ENCODE measurements at regions not wholly inside any gene's neighbourhood (a gene's known extent, or its start where the extent isn't known, plus 50 kb on each side); places are given as distances from the start of the nearest gene placed in this dataset.

DNA sequence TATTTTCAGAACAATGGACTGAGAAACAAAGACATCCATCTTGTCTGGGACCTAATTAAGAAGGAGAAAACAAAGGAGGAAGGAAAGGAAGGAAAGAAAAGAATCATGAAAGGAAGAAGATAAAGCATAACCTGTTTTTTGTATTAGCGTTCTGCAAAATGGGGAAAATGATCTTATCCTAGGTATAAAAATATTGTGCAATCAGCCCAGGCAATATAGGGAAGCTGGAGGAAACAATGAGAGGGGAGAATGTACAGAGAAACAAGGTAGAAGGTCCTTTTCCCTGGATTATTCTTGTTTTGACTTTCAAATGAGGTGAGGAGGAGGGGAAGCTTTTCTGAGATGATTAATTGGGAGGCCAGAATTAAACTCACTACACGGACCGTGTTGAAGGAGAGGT is 177.9 kb downstream of the COX7C start:
- no peaks in the 10 kb centered on the region for H3K27me3 ChIP-seq (ENCODE audit: control insufficient read depth, insufficient read depth, low read length)
- H3K4me3 ChIP-seq (ENCODE audit: low read depth in 2 of 2, low read length in 2 of 2) = no peak overlapping the region
- H3K4me1 ChIP-seq (ENCODE audit: control insufficient read depth, insufficient read depth, low read length) = no peaks in the 10 kb centered on the region
- CTCF ChIA-PET = no interaction called here
- POLR2A ChIA-PET = interaction anchor here (0.7 kb wide), 1 partner anchor 1530 kb away, joined by 4 read pairs; no protein-coding TSS in a partner anchor
- no peaks in the 10 kb centered on the region for H3K36me3 ChIP-seq (ENCODE audit: control insufficient read depth, insufficient read depth, low read length)
- no peaks in the 10 kb centered on the region for H3K9me3 ChIP-seq (ENCODE audit: control insufficient read depth, insufficient read depth, low read depth, low read length)
- ATAC-seq (no peak), DNase-seq (ENCODE audit: low read depth, low spot score) (no peak)
- H3K27ac ChIP-seq (ENCODE audit: low read length) = no peak overlapping the region
- TF ChIP-seq, protein P1, sequence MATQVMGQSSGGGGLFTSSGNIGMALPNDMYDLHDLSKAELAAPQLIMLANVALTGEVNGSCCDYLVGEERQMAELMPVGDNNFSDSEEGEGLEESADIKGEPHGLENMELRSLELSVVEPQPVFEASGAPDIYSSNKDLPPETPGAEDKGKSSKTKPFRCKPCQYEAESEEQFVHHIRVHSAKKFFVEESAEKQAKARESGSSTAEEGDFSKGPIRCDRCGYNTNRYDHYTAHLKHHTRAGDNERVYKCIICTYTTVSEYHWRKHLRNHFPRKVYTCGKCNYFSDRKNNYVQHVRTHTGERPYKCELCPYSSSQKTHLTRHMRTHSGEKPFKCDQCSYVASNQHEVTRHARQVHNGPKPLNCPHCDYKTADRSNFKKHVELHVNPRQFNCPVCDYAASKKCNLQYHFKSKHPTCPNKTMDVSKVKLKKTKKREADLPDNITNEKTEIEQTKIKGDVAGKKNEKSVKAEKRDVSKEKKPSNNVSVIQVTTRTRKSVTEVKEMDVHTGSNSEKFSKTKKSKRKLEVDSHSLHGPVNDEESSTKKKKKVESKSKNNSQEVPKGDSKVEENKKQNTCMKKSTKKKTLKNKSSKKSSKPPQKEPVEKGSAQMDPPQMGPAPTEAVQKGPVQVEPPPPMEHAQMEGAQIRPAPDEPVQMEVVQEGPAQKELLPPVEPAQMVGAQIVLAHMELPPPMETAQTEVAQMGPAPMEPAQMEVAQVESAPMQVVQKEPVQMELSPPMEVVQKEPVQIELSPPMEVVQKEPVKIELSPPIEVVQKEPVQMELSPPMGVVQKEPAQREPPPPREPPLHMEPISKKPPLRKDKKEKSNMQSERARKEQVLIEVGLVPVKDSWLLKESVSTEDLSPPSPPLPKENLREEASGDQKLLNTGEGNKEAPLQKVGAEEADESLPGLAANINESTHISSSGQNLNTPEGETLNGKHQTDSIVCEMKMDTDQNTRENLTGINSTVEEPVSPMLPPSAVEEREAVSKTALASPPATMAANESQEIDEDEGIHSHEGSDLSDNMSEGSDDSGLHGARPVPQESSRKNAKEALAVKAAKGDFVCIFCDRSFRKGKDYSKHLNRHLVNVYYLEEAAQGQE (IDR thresholded peaks at IDR 0.05; ENCODE audit: insufficient read depth in 1 of 2, low read depth in 2 of 2, low read length in 1 of 2) = no peak
- TF ChIP-seq SIN3A (IDR thresholded peaks at IDR 0.05; ENCODE audit: borderline replicate concordance, insufficient read depth, low read depth, low read length) (no peak), CTCF (IDR thresholded peaks at IDR 0.05) (no peak), TCF7L2 (IDR thresholded peaks at IDR 0.05; ENCODE audit: low read depth, low read length) (no peak), POLR2AphosphoS5 (IDR thresholded peaks at IDR 0.05; ENCODE audit: low read depth, low read length) (no peak)
- intact Hi-C loops (cut with micrococcal nuclease; ENCODE audit: unreplicated experiment) (no loop called here), in situ Hi-C loops (cut with HindIII; ENCODE audit: low pct_unique_long_range_greater_than_20kb, low sequenced_read_pairs) (no loop called here)
- BruUV-seq (replicated peaks) = no TSS peak

DNA sequence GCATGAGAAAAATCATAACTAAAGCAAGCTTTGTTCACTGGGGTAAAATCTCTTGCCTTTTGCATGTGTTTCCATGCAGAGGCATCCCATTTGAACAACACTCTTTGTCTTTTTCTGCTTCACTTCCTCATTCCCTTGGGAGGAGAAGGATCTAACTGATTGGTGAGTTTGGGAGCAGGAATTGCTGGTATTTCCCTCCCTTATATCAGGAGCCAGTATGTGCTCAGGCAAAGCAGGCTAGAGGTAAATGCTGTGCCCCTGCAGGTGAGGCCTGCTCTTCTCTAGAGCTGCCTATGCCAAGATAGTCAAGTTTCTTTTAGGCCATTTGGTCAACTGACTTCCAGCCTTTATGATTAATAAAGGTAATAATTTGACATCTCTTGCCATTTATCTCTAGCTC is 179.9 kb downstream of the COX7C start:
- no TSS peak for BruUV-seq (replicated peaks)
- ATAC-seq (no peak), DNase-seq (ENCODE audit: low read depth, low spot score) (no peak)
- in situ Hi-C loops (cut with HindIII; ENCODE audit: low pct_unique_long_range_greater_than_20kb, low sequenced_read_pairs) = no loop called here
- Histone ChIP-seq H3K4me1 (ENCODE audit: control insufficient read depth, insufficient read depth, low read length) (no peaks in the 10 kb centered on the region), H3K27ac (ENCODE audit: low read length) (no peak overlapping the region), H3K27me3 (ENCODE audit: control insufficient read depth, insufficient read depth, low read length) (no peaks in the 10 kb centered on the region), H3K4me3 (ENCODE audit: low read depth in 2 of 2, low read length in 2 of 2) (no peak overlapping the region), H3K9me3 (ENCODE audit: control insufficient read depth, insufficient read depth, low read depth, low read length) (no peaks in the 10 kb centered on the region), H3K36me3 (ENCODE audit: control insufficient read depth, insufficient read depth, low read length) (no peaks in the 10 kb centered on the region)
- POLR2A ChIA-PET = no interaction called here
- TF ChIP-seq SIN3A (IDR thresholded peaks at IDR 0.05; ENCODE audit: borderline replicate concordance, insufficient read depth, low read depth, low read length) (no peak), POLR2AphosphoS5 (IDR thresholded peaks at IDR 0.05; ENCODE audit: low read depth, low read length) (no peak), TCF7L2 (IDR thresholded peaks at IDR 0.05; ENCODE audit: low read depth, low read length) (no peak), CTCF (IDR thresholded peaks at IDR 0.05) (no peak)
- TF ChIP-seq, protein P1 (IDR thresholded peaks at IDR 0.05; ENCODE audit: insufficient read depth in 1 of 2, low read depth in 2 of 2, low read length in 1 of 2) = no peak
- CTCF ChIA-PET = no interaction called here
- intact Hi-C loops (cut with micrococcal nuclease; ENCODE audit: unreplicated experiment) = no loop called here
